ENCODE measurements at regions not wholly inside any gene's neighbourhood (a gene's known extent, or its start where the extent isn't known, plus 50 kb on each side); places are given as distances from the start of the nearest gene placed in this dataset.

DNA sequence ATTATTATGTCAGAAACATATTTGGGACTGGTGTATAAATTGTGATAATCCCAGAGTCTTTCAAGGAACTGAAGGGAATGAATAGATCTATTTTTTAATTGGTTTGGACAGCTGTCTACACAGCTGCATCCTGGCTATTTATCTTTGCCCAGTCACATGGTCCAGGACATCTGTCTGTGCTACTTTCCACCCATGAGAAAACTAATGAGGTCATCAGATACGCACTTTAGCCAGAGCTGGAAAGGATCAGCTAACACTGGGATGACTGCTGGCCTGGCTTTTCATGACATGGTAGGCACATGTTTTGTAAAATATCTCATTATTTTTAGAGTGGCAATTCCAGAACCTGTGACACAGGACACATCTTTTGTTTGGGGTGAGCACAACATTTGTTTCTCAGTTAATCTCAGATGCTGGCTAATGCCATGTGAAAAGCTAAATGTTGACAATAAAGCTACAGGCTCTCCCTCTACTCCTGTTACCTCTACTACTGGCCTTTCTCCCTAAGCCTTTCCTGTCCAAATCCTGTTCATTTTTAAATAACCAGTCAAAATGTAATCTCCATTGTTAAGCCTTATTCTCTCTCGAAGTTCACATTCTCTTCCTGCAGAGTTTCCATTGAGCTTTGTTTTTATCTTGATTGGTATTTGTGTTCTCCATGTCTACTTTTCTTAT is 500.7 kb downstream of the RIT2 start:
- Mint-ChIP-seq H3K27ac (no peak overlapping the region), H3K4me3 (no peak overlapping the region), H3K4me1 (peaks cover 6% of the 10 kb centered on the region), H3K36me3 (no peaks in the 10 kb centered on the region), H3K9me3 (peaks cover 8% of the 10 kb centered on the region), H3K27me3 (ENCODE audit: low read depth) (no peaks in the 10 kb centered on the region)
- DNase-seq (ENCODE audit: low spot score in 2 of 2, unreplicated experiment in 2 of 2), result no peak
- TF ChIP-seq, protein P1, sequence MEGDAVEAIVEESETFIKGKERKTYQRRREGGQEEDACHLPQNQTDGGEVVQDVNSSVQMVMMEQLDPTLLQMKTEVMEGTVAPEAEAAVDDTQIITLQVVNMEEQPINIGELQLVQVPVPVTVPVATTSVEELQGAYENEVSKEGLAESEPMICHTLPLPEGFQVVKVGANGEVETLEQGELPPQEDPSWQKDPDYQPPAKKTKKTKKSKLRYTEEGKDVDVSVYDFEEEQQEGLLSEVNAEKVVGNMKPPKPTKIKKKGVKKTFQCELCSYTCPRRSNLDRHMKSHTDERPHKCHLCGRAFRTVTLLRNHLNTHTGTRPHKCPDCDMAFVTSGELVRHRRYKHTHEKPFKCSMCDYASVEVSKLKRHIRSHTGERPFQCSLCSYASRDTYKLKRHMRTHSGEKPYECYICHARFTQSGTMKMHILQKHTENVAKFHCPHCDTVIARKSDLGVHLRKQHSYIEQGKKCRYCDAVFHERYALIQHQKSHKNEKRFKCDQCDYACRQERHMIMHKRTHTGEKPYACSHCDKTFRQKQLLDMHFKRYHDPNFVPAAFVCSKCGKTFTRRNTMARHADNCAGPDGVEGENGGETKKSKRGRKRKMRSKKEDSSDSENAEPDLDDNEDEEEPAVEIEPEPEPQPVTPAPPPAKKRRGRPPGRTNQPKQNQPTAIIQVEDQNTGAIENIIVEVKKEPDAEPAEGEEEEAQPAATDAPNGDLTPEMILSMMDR (IDR thresholded peaks at IDR 0.05; ENCODE audit: unreplicated experiment), result no peak

DNA sequence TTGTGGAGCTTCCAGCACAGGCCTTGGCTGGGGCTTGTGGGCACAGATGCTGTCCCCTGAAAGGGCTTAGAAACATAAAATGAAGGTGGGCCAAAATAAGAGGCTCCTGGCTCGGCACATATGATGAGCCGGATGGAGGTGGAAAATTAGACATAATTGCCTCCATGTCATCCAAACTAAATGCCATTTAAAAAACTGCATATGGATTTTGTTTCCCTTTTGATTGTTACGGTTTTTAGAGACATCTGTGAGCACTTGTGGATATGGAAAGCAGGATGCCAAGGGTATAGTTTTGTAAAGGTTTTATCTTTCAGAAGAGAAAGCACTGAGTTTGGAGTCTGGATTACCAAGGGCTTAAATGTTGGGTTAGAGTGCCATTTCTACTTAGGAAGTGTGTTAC is 498.3 kb downstream of the RIT2 start:
- no peak overlapping the region for H3K4me3 Mint-ChIP-seq
- no peaks in the 10 kb centered on the region for H3K36me3 Mint-ChIP-seq
- DNase-seq (ENCODE audit: low spot score in 2 of 2, unreplicated experiment in 2 of 2), result no peak
- no peak overlapping the region for H3K27ac Mint-ChIP-seq
- H3K9me3 Mint-ChIP-seq, result peaks cover 4% of the 10 kb centered on the region
- peaks cover 16% of the 10 kb centered on the region for H3K4me1 Mint-ChIP-seq
- TF ChIP-seq, protein P1 (IDR thresholded peaks at IDR 0.05; ENCODE audit: unreplicated experiment), result no peak
- H3K27me3 Mint-ChIP-seq (ENCODE audit: low read depth), result no peaks in the 10 kb centered on the region

DNA sequence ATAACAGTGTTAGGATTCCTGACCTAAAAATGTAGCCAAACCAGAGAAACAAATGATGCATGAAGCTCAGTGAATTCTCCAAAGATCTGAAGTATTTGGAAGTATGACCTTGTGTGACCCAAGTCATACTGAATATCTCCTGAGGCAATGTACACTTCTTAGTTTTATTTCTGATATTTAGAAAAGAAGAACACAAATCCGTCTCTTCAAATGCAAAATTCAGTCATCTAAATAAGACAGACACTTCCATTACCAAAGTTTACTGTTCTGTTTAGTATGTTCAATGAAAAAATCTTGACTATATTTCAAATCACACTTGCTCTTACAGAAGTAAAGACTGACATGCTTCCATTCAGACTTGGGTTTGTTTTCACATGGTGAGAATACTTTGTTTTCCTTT is 495.7 kb downstream of the RIT2 start:
- no peaks in the 10 kb centered on the region for H3K36me3 Mint-ChIP-seq
- H3K4me1 Mint-ChIP-seq, result peaks cover 16% of the 10 kb centered on the region
- no peak overlapping the region for H3K27ac Mint-ChIP-seq
- DNase-seq (ENCODE audit: low spot score in 2 of 2, unreplicated experiment in 2 of 2), result no peak
- no peak overlapping the region for H3K4me3 Mint-ChIP-seq
- TF ChIP-seq, protein P1 (IDR thresholded peaks at IDR 0.05; ENCODE audit: unreplicated experiment), result no peak
- peaks cover 4% of the 10 kb centered on the region for H3K9me3 Mint-ChIP-seq
- no peaks in the 10 kb centered on the region for H3K27me3 Mint-ChIP-seq (ENCODE audit: low read depth)

GRCh38 chr18:42620657-42621056 is 494.8 kb downstream of the RIT2 start:
- Mint-ChIP-seq H3K27me3 (ENCODE audit: low read depth) (no peaks in the 10 kb centered on the region), H3K36me3 (no peaks in the 10 kb centered on the region), H3K4me3 (no peak overlapping the region), H3K9me3 (peaks cover 8% of the 10 kb centered on the region), H3K27ac (no peak overlapping the region), H3K4me1 (peaks cover 13% of the 10 kb centered on the region)
- DNase-seq (ENCODE audit: low spot score in 2 of 2, unreplicated experiment in 2 of 2), result no peak
- TF ChIP-seq, protein P1 (IDR thresholded peaks at IDR 0.05; ENCODE audit: unreplicated experiment), result no peak

DNA sequence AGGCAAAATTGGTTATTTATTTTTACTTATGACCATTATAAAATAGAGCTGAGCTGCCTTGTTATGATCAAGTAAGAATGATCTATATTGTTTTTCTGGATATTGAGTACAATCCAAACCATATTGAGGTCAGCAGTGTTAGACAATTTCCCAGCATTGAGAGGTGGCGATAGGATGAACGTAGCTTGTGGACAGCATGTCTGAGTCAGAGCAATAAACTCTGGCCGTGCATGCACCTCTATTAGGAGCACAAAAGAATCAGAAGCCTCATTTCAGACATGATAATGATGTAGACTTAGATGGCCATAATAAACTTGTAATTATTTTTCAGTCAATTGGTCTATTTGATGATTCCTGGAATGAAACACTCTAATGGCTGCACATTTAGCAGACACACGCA is 491.6 kb downstream of the RIT2 start:
- peaks cover 13% of the 10 kb centered on the region for H3K4me1 Mint-ChIP-seq
- no peak for DNase-seq (ENCODE audit: low spot score in 2 of 2, unreplicated experiment in 2 of 2)
- peaks cover 4% of the 10 kb centered on the region for H3K9me3 Mint-ChIP-seq
- TF ChIP-seq, protein P1 (IDR thresholded peaks at IDR 0.05; ENCODE audit: unreplicated experiment), result no peak
- no peaks in the 10 kb centered on the region for H3K36me3 Mint-ChIP-seq
- no peaks in the 10 kb centered on the region for H3K27me3 Mint-ChIP-seq (ENCODE audit: low read depth)
- no peak overlapping the region for H3K4me3 Mint-ChIP-seq
- H3K27ac Mint-ChIP-seq, result no peak overlapping the region

GRCh38 chr18:42632801-42633200 is 482.7 kb downstream of the RIT2 start:
- Mint-ChIP-seq H3K27ac (no peak overlapping the region), H3K4me3 (no peak overlapping the region), H3K9me3 (no peaks in the 10 kb centered on the region), H3K36me3 (no peaks in the 10 kb centered on the region), H3K27me3 (ENCODE audit: low read depth) (no peaks in the 10 kb centered on the region), H3K4me1 (peaks cover 28% of the 10 kb centered on the region)
- TF ChIP-seq, protein P1 (IDR thresholded peaks at IDR 0.05; ENCODE audit: unreplicated experiment), result no peak
- no peak for DNase-seq (ENCODE audit: low spot score in 2 of 2, unreplicated experiment in 2 of 2)
